ENCODE measurements at regions not wholly inside any gene's neighbourhood (a gene's known extent, or its start where the extent isn't known, plus 50 kb on each side); places are given as distances from the start of the nearest gene placed in this dataset.
"Not testable (repeated sequence)": the region's sequence is repeated elsewhere in the genome, so short reads cannot be mapped to it uniquely, and the experiment has no call there.

DNA sequence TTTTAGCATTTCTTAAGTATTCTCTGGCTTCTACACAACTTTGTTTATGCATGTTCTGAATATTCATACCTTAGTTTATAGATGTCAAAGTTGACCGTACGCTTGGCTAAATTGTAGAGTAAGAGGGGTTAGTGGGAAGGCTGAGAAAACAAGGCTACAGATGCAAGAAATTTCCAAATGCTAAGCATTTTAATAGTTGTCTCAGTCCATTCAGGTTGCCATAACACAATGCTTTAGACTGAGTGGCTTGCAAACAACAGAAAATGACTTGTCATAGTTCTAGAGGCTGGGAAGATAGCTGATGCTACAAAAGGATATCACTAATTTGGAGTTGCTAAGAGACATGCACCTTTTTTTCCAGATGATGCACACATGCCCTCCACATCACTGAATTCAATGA, 53.0 kb upstream of the C1QTNF3 start:
- not testable (repeated sequence) for DNase-seq (ENCODE audit: low read depth in 2 of 2, low spot score in 1 of 2)

DNA sequence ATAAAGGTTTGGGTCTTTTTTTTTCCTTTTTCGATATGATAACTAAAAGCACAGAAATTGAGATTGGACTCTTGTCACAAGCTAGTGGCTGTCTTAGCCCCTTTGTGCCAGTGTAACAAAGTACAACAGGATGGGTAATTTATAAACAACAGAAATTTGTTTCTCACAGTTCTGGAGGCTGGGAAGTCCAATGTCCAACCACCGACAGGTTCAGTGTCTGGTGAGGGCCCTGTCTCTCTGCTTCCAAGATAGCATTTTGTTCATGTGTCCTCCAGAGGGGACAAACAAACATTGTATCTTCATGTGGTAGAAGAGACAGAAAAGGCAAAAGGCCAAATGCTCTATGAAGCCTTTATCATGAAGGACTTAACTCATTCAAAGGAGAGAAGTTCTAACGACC, 56.9 kb upstream of the C1QTNF3 start:
- not testable (repeated sequence) for DNase-seq (ENCODE audit: low read depth in 2 of 2, low spot score in 1 of 2)

DNA sequence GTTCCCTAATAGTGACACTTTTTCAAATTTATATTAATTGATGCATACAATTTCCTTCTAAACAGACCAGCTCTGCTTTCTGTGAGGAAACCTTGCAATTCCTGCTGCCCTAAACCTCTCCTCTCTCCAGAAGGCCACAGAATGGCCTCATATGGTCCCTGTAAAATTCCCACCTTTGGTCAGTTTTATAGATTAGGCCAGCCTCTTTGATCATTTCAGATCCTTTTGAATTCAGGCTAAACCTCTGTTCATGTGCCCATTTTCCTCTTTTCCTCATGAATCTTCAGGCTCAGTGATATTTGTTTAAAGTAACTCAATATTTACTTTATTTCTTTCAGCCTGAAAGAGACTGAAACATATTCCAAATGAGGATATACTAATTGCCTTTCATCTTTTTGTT, 58.6 kb upstream of the C1QTNF3 start:
- DNase-seq (ENCODE audit: low read depth in 2 of 2, low spot score in 1 of 2): not testable (repeated sequence)

DNA sequence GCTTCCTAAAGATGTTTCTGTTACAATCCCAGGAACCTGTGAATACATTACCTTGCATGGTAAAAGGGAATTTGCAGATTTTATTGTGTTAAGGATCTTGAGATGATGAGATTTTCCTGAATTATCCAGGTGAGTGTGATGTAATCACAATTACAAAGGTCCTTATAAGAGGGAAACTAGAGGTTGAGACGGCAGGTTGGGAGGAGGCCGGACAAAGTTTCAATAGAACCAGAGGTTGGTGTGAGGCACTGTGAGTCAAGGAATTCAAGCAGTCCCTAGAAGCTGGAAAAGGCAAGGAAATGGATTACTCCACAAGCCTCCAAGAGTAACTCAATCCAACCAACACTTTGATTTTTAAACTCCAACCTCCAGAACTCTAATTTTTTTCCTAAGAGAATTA, 65.9 kb upstream of the C1QTNF3 start:
- DNase-seq (ENCODE audit: low read depth in 2 of 2, low spot score in 1 of 2): not testable (repeated sequence)

DNA sequence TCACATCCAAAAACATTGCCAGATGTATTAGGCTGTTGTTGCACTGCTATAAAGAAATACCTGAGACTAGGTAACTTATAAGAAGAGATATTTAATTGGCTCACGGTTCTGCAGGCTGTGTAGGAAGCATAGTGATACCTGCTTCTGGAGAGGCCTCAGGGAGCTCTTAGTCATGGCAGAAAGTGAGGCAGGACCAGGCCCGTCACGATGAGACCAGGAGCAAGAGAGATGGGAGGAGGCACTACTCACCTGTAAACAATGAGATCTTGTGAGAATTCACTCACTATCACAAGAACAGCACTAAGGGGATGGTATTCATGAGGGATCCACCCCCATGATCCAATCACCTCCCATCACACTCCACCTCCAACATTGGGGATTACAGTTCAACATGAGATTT, 81.3 kb upstream of the C1QTNF3 start:
- not testable (repeated sequence) for DNase-seq (ENCODE audit: low read depth in 2 of 2, low spot score in 1 of 2)

DNA sequence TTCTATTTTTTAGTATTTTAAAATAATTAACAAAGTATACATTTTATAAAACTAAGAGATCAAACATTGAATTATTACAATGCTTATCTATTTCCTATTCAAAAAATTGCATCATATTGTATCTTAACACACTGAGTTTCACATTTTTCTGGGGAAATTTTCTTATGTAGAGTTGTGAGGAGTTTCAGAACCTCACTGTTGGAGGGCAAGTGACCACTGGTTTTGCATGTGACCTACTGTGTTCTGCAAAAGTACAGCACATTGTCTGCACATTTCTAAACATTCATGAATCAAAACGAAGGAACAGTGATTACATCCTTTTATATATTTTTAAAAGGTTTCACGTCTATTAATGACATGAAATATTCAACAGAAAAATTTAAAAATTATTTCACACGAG, 82.3 kb upstream of the C1QTNF3 start:
- not testable (repeated sequence) for DNase-seq (ENCODE audit: low read depth in 2 of 2, low spot score in 1 of 2)

DNA sequence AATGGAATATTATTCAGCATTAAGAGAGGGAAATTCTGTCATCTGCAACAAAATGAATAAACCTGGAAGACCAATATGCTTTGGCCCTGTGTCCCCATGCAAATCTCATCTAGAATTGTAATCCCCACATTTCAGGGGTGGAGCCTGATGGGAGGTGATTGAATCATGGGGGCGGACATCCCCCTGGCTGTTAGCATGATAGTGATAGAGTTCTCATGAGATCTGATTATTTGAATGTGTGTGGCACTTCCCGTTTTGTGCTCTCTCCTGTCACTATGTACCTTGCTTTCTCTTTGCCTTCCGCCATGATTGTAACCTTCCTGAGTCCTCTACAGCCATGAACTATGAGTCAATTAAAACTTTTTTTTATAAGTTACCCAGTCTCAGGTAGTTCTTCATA, 83.7 kb upstream of the C1QTNF3 start:
- DNase-seq (ENCODE audit: low read depth in 2 of 2, low spot score in 1 of 2): not testable (repeated sequence)

DNA sequence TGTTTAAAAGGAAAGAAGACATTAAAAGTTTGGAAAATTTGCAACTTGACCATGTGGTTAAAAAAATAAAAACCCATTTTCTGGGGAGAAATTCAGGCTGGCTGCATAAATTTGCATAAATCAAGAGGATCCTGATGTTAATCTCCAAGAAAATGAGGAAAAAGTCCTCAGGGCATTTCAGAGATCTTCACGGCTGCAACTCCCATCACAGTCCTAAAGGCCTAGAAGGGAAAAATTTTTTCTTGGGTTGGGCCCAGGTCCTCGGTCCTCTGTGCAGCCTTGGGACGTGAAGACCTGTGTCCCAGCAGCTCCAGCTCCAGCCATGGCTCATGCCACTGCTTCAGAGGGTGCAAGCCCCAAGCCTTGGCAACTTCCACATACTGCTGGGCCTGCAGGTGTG, 84.8 kb upstream of the C1QTNF3 start:
- DNase-seq (ENCODE audit: low read depth in 2 of 2, low spot score in 1 of 2): not testable (repeated sequence)

DNA sequence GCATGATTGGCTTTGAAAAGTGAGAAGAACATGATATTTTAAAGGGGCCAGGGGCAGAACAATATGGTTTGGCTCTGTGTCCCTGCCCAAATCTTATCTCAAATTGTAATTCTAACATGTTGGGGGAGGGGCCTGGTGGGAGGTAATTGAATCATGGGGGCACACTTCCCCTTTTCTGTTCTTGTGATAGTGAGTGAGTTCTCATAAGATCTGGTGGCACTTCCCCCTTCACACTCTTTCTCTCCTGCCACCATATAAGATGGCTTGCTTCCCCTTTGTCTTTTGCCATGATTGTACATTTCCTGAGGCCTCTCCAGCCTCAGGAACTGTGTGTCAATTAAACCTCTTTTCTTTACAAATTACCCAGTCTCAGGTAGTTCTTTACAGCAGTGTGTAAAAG, 85.9 kb upstream of the C1QTNF3 start:
- DNase-seq (ENCODE audit: low read depth in 2 of 2, low spot score in 1 of 2): not testable (repeated sequence)

DNA sequence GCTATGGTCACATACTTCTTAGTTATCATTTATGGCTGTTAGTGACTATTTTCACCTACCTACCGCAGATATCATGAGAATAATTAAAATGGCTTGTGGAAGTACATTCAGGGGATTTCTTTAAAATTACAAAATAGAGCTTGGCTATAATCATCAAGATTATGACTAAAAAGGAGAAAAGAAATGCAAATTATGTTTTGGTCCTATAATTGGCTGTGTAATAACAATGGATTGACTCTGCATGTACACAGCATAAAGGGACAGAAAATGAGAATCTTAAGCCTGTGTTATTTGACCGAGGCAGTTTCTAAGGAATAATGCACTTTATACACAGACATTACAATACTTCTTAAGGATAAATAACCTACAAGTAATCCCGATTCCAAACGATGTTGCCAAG, 112.0 kb upstream of the C1QTNF3 start:
- DNase-seq (ENCODE audit: low read depth in 2 of 2, low spot score in 1 of 2): not testable (repeated sequence)

DNA sequence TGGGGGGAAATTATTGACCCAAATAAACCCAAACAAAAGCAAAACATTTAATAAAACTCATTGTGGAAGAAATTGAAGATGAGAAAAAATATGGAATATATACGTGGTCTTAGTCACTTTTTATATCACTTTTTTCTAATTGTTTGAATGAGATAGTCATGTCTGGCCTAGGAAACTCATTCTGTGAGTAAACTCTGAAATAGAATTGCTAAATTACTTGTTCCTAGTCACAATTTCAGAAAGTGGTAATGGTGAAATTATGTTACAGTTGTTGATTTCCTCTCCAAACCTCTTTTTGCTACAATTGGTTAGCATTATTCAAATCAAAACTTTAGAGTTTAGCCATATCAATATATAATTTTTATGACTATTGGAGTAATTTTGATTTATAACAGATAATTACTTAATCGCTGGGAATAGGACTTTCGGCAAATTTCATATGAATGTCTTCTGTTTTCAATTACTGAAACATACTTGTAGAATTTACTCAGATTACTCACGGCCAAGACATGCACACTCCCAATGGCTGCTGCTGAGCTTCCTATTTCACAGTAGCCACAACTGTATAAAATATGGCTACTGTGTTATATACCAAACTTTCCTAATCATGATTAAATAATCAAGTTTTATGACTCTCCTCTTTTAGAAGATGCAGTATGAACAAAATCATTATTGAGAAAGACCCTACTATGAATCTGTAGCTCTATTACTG, 113.8 kb upstream of the C1QTNF3 start:
- DNase-seq (ENCODE audit: low read depth in 2 of 2, low spot score in 1 of 2): not testable (repeated sequence)

DNA sequence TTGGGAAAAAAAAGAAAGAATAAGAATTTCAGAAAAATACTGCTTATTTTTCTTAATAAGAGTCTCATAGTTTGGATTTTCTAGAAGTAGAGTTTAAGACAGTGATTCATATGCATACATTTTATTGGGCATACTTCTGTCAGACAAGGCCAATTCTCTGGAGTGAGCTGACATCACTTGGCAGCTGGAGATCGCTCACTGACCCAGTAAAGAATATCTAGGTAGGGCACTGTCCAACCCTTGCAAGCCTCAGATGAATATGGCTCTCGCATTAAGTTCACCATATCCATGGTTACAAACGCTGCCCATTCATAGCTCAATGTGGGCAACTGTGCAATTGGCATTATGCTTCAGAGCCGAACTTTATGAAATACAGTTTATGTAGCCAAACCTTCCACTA, 117.9 kb upstream of the C1QTNF3 start:
- DNase-seq (ENCODE audit: low read depth in 2 of 2, low spot score in 1 of 2): not testable (repeated sequence)

DNA sequence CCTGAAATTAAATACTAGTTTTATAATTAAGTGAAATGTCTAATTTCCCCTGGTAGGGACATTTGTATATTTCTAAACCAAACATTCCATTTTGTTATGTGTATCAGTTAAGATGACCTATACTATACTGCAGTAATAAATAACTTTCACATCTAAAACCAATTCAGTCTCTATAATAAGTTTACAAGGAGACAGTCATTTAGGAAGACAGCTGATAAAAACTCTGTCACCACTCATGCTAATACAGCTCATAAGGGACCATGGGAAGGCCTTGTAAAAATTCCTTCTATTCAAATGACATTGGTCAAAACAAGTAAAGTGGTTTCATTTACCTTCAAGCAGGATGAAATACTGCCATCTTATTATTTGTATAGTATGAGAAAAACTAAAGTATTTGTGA, 128.4 kb upstream of the C1QTNF3 start:
- DNase-seq (ENCODE audit: low read depth in 2 of 2, low spot score in 1 of 2): not testable (repeated sequence)

DNA sequence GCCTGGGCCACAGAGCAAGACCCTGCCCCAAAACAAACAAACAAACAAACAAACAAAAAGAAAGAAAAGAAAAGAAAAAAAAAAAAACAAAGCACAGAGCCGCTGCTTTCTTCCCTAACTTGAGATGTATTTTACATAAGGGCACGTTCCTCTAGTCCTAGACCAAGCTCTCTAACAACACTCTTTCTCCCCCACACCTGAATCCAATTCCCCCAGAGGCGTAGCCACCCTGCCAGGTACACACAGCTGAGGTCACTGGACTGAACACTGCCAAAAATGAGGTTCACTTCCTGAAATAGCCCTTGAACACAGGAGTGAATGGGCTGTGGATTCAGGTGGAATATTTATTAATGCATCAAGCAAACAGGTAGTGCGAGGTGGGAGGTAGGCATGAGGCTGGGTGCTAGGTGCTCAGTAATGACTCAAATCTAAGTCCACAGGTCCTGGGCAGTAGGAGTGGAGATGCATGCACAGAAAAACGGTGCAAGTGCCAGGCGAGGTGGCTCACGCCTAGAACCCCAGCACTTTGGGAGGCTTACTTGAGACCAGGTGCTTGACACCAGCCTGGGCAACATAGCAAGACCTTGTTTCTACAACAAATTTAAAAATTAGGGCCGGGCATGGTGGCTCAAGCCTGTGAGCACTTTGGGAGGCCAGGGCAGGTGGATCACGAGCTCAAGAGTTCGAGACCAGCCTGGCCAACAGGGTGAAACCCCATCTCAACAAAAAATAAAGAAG, 136.6 kb upstream of the C1QTNF3 start:
- DNase-seq (ENCODE audit: low read depth in 2 of 2, low spot score in 1 of 2): not testable (repeated sequence)

DNA sequence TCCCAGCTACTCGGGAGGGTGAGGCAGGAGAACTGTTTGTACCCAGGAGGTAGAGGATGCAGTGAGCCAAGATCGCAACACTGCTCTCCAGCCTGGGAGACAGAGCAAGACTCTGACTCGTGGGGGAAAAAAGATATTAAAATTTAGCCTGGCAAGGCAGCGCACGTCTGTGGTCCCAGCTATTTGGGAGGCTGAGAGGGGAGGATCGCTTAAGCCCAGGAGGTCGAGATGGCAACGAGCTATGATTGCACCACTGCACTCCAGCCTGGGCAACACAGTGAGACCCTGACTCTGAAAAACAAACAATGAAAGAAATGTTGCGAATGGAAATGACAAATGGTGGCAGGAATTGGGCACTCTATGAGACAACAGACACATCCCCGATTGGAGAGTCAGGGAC, 137.2 kb upstream of the C1QTNF3 start:
- not testable (repeated sequence) for DNase-seq (ENCODE audit: low read depth in 2 of 2, low spot score in 1 of 2)

DNA sequence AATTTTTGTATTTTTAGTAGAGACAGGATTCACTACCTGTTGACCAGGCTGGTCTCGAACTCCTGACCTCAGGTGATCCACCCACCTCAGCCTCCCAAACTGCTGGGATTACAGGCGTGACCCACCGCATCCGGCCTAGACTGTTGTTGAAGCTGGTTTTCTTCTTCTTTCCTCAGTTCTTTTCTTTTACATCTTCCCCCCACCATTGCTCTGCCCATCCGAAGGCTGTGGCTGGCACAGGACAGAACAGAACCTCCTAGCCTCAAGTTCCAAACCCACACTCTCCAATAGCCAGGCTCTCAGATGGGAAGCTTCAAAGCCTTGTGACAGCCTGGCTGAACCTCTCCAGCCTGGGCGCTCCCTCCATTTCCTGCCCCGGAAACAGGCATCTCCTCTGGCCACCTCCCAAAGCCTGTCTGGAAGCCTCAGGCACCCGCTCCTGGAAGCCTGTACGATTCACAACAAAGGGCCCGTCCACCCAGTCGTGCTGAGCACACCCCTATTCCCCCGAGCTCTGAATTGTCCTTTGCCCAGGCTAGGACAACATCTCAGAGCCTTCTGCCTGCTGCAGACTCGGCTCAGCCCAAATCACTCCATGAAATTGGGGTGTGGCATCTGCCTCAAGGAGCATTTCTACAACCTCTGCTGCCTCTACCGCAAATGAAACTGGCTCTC, 138.1 kb upstream of the C1QTNF3 start:
- DNase-seq (ENCODE audit: low read depth in 2 of 2, low spot score in 1 of 2): not testable (repeated sequence)

DNA sequence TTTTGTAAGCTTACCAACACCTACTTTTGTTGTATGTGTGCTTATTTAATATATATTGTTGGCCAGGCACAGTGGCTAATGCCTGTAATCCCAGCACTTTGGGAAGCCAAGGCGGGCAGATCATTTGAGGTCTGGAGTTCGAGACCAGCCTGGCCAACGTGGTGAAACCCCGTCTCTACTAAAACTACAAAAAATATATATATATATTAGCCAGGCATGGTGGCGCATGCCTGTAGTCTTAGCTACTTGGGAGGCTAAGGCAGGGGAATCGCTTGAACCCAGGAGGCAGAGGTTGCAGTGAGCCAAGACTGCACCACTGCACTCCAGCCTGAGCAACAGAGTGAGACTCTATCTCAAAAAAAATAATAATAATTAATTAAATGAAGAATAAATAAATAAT, 142.0 kb upstream of the C1QTNF3 start:
- DNase-seq (ENCODE audit: low read depth in 2 of 2, low spot score in 1 of 2): not testable (repeated sequence)

DNA sequence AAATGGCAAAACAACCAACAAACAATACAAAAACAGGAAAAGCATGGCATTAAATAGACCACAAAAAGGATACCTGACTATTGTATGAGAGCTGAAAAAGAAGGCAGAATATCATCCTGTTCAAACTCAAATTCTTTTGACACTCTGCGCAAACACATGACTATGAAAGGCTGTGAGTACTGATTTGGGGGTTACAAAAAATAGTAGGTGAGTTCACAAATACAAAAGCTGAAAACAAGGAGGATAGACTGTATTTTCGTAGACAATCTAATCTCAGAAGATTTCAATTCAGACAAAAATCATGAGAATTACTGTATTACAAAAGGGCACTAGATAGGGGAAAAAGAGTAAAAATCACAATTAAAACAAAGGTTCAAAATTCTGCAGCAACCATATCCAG, 142.6 kb upstream of the C1QTNF3 start:
- not testable (repeated sequence) for DNase-seq (ENCODE audit: low read depth in 2 of 2, low spot score in 1 of 2)

DNA sequence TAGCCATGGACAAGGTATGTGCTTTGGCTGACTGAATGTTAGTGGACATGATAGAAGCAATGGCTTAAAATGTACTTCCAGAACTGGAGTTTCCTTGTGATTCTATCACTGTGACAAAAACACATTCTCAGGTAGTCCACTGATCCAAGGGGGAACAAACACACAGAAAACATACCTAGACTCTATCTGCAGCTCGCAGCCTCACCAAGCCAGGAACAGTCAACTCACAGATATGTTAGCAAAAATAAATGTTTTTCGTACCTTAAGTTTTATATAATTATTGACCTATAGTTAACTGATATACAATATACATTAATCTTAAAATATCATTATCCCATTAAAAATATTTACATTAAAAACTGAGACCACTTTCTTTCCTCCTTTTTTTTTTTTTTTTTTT, 143.1 kb upstream of the C1QTNF3 start:
- not testable (repeated sequence) for DNase-seq (ENCODE audit: low read depth in 2 of 2, low spot score in 1 of 2)

DNA sequence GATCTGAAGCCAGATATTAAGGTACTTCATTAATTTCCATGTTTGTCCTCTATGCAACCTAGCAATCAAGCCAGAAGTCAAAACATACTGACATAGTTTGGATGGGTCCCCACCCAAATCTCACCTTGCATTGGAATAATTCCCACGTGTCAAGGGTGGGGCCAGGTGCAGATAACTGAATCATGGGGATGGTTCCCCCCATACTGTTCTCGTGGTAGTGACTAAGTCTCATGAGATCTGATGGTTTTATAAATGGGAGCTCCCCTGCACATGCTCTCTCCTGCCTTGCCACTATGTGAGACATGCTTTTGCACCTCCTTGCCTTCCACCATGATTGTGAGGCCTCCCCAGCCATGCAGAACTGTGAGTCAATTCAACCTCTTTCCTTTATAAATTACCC, 143.9 kb upstream of the C1QTNF3 start:
- not testable (repeated sequence) for DNase-seq (ENCODE audit: low read depth in 2 of 2, low spot score in 1 of 2)

DNA sequence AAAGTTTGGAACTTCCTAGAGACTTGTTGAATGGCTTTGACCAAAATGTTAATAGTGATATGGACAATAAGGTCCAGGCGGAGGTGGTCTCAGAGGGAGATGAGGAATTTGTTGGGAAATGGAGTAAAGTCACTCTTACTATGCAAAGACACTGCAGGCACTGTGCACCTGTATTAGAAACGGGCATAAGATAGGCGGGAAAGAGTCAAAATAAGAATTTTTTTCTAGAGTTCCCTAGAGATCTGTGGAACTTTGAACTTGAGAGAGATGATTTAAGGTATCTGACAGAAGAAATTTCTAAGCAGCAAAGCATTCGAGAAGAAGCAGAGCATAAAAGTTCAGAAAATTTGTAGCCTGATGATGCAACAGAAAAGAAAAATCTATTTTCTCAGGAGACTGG, 144.4 kb upstream of the C1QTNF3 start:
- DNase-seq (ENCODE audit: low read depth in 2 of 2, low spot score in 1 of 2): not testable (repeated sequence)

Data from stimulated activated CD8-positive, alpha-beta memory T cell treated with anti-CD3 and anti-CD28 coated beads, Interleukin-4, amount 100 ng/mL, for 4 hours (primary cell).